ENCODE measurements at regions not wholly inside any gene's neighbourhood (a gene's known extent, or its start where the extent isn't known, plus 50 kb on each side); places are given as distances from the start of the nearest gene placed in this dataset.
"Not testable (repeated sequence)": the region's sequence is repeated elsewhere in the genome, so short reads cannot be mapped to it uniquely, and the experiment has no call there.

- TF ChIP-seq MCM5 (IDR thresholded peaks at IDR 0.05; ENCODE audit: low read depth); CTCF (IDR thresholded peaks at IDR 0.05 in 2 of 3, conservative IDR thresholded peaks at IDR 0.05 in 1 of 3; ENCODE audit: insufficient read depth in 2 of 3, low read depth in 1 of 3, low read length in 3 of 3); ELF4 (CRISPR knock-in tag; IDR thresholded peaks at IDR 0.05); SMC3 (conservative IDR thresholded peaks at IDR 0.05; ENCODE audit: insufficient read depth, low read depth, low read length); SMAD4 (CRISPR knock-in tag; conservative IDR thresholded peaks at IDR 0.05); BRCA1 (IDR thresholded peaks at IDR 0.05); BRCA1 (CRISPR knock-in tag; IDR thresholded peaks at IDR 0.05); POLR2A (conservative IDR thresholded peaks at IDR 0.05); HMG20B (CRISPR knock-in tag; IDR thresholded peaks at IDR 0.05); NR2F6 (CRISPR knock-in tag; IDR thresholded peaks at IDR 0.05): not testable (repeated sequence)
These were observed 59.1 kb upstream of the NBPF11 start for GRCh38 chr1:148211191-148211590.

All from K562 (cell line).